ENCODE measurements at regions not wholly inside any gene's neighbourhood (a gene's known extent, or its start where the extent isn't known, plus 50 kb on each side); places are given as distances from the start of the nearest gene placed in this dataset.

- intact Hi-C loops (cut with DNase I; ENCODE audit: low total_unique reads): no loop called here
- WGBS, 5 donors: 71 to 87% (median 75%) methylated on average over 4 of the region's 4 CpGs
- no peaks in the 10 kb centered on the region for H3K9me3 ChIP-seq
- no peaks in the 10 kb centered on the region for H3K36me3 ChIP-seq
- no peak for DNase-seq
- no peak overlapping the region for H3K27ac ChIP-seq
- TF ChIP-seq, protein P1, sequence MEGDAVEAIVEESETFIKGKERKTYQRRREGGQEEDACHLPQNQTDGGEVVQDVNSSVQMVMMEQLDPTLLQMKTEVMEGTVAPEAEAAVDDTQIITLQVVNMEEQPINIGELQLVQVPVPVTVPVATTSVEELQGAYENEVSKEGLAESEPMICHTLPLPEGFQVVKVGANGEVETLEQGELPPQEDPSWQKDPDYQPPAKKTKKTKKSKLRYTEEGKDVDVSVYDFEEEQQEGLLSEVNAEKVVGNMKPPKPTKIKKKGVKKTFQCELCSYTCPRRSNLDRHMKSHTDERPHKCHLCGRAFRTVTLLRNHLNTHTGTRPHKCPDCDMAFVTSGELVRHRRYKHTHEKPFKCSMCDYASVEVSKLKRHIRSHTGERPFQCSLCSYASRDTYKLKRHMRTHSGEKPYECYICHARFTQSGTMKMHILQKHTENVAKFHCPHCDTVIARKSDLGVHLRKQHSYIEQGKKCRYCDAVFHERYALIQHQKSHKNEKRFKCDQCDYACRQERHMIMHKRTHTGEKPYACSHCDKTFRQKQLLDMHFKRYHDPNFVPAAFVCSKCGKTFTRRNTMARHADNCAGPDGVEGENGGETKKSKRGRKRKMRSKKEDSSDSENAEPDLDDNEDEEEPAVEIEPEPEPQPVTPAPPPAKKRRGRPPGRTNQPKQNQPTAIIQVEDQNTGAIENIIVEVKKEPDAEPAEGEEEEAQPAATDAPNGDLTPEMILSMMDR (IDR thresholded peaks at IDR 0.05 in 8 of 11, conservative IDR thresholded peaks at IDR 0.05 in 3 of 11): no peak
- TF ChIP-seq POLR2A (IDR thresholded peaks at IDR 0.05) (no peak), POLR2AphosphoS5 (IDR thresholded peaks at IDR 0.05) (no peak)
- H3K27me3 ChIP-seq (replicated peaks in 1 of 7): peaks cover 0 to 5% (median 0%) of the 10 kb centered on the region in 7 donors
- H3K4me3 ChIP-seq: no peak overlapping the region
- H3K4me1 ChIP-seq: no peaks in the 10 kb centered on the region
Measured at GRCh38 chr9:21672140-21672539, 130.3 kb upstream of the MTAP start.

- TF ChIP-seq POLR2AphosphoS5 (IDR thresholded peaks at IDR 0.05) (no peak), POLR2A (IDR thresholded peaks at IDR 0.05) (no peak)
- TF ChIP-seq, protein P1 (IDR thresholded peaks at IDR 0.05 in 8 of 11, conservative IDR thresholded peaks at IDR 0.05 in 3 of 11): no peak
- no peak overlapping the region for H3K4me3 ChIP-seq
- H3K36me3 ChIP-seq: no peaks in the 10 kb centered on the region
- no peak for DNase-seq
- peaks cover 0 to 11% (median 0%) of the 10 kb centered on the region in 7 donors for H3K27me3 ChIP-seq (replicated peaks in 1 of 7)
- no peak overlapping the region for H3K27ac ChIP-seq
- intact Hi-C loops (cut with DNase I; ENCODE audit: low total_unique reads): no loop called here
- no peaks in the 10 kb centered on the region for H3K9me3 ChIP-seq
- no peaks in the 10 kb centered on the region for H3K4me1 ChIP-seq
- 84 to 93% (median 86%) methylated on average over 1 of the region's 1 CpG for WGBS, 5 donors
Measured at GRCh38 chr9:21672761-21673160, 129.7 kb upstream of the MTAP start.

- intact Hi-C loops (cut with DNase I; ENCODE audit: low total_unique reads): no loop called here
Measured at GRCh38 chr9:21674894-21675293, 127.5 kb upstream of the MTAP start.

GRCh38 chr9:21677387-21677786 is 125.0 kb upstream of the MTAP start:
- Histone ChIP-seq H3K27me3 (replicated peaks in 1 of 7) (peaks cover 0 to 16% (median 0%) of the 10 kb centered on the region in 7 donors), H3K9me3 (no peaks in the 10 kb centered on the region), H3K27ac (no peak overlapping the region), H3K4me1 (no peaks in the 10 kb centered on the region), H3K4me3 (no peak overlapping the region), H3K36me3 (no peaks in the 10 kb centered on the region)
- TF ChIP-seq POLR2A (IDR thresholded peaks at IDR 0.05): no peak
- TF ChIP-seq, protein P1 (IDR thresholded peaks at IDR 0.05 in 8 of 11, conservative IDR thresholded peaks at IDR 0.05 in 3 of 11): no peak
- no peak for TF ChIP-seq POLR2AphosphoS5 (IDR thresholded peaks at IDR 0.05)
- DNase-seq: no peak
- 77 to 87% (median 86%) methylated on average over 1 of the region's 1 CpG for WGBS, 5 donors
- intact Hi-C loops (cut with DNase I; ENCODE audit: low total_unique reads): no loop called here

More at GRCh38 chr9:21674894-21675293, 127.5 kb upstream of the MTAP start:
- 68 to 86% (median 79%) methylated on average over 1 of the region's 1 CpG for WGBS, 5 donors
- Histone ChIP-seq H3K9me3 (no peaks in the 10 kb centered on the region), H3K4me3 (no peak overlapping the region), H3K4me1 (no peaks in the 10 kb centered on the region), H3K27ac (no peak overlapping the region), H3K36me3 (no peaks in the 10 kb centered on the region), H3K27me3 (replicated peaks in 1 of 7) (peaks cover 0 to 16% (median 0%) of the 10 kb centered on the region in 7 donors)
- TF ChIP-seq POLR2A (IDR thresholded peaks at IDR 0.05): no peak
- no peak for TF ChIP-seq POLR2AphosphoS5 (IDR thresholded peaks at IDR 0.05)
- TF ChIP-seq, protein P1 (IDR thresholded peaks at IDR 0.05 in 8 of 11, conservative IDR thresholded peaks at IDR 0.05 in 3 of 11): no peak
- DNase-seq: no peak
